Endothelial cell (in vitro differentiated cells): ENCODE measurements at regions not wholly inside any gene's neighbourhood (a gene's known extent, or its start where the extent isn't known, plus 50 kb on each side); places are given as distances from the start of the nearest gene placed in this dataset.

Source experiments
- DNase-seq: peaks from one replicate; pipeline ENCODE4 v3.0.0; 2021; ENCODE audit warnings: low spot score
- H3K27ac Mint-ChIP-seq: one replicate; pipeline ENCODE4 v1.8.0; 2021; ENCODE audit warnings: mixed read lengths, inconsistent platforms; ENCODE audit not compliant: unreplicated experiment
- H3K27me3 Mint-ChIP-seq: one replicate; pipeline ENCODE4 v1.8.0; 2021; ENCODE audit warnings: mild to moderate bottlenecking, moderate library complexity, mixed read lengths, inconsistent platforms; ENCODE audit not compliant: unreplicated experiment
- H3K36me3 Mint-ChIP-seq: one replicate; pipeline ENCODE4 v1.8.0; 2021; ENCODE audit warnings: mild to moderate bottlenecking, low read depth, mixed read lengths, inconsistent platforms; ENCODE audit not compliant: unreplicated experiment
- H3K4me1 Mint-ChIP-seq: one replicate; pipeline ENCODE4 v1.8.0; 2021; ENCODE audit warnings: mild to moderate bottlenecking, mixed read lengths, inconsistent platforms; ENCODE audit not compliant: unreplicated experiment
- H3K4me3 Mint-ChIP-seq: one replicate; pipeline ENCODE4 v1.8.0; 2021; ENCODE audit warnings: mild to moderate bottlenecking, mixed read lengths, inconsistent platforms; ENCODE audit not compliant: unreplicated experiment
- H3K9me3 Mint-ChIP-seq: one replicate; pipeline ENCODE4 v1.8.0; 2021; ENCODE audit warnings: mixed read lengths, inconsistent platforms; ENCODE audit not compliant: unreplicated experiment
- TF ChIP-seq, protein P1 (sequence below): fragments of 200-600 bp; sonication (generic); IDR thresholded peaks from one replicate; pipeline ENCODE4 v1.5.0; 2021; ENCODE audit warnings: antibody characterized with exemption; ENCODE audit not compliant: unreplicated experiment

DNA sequence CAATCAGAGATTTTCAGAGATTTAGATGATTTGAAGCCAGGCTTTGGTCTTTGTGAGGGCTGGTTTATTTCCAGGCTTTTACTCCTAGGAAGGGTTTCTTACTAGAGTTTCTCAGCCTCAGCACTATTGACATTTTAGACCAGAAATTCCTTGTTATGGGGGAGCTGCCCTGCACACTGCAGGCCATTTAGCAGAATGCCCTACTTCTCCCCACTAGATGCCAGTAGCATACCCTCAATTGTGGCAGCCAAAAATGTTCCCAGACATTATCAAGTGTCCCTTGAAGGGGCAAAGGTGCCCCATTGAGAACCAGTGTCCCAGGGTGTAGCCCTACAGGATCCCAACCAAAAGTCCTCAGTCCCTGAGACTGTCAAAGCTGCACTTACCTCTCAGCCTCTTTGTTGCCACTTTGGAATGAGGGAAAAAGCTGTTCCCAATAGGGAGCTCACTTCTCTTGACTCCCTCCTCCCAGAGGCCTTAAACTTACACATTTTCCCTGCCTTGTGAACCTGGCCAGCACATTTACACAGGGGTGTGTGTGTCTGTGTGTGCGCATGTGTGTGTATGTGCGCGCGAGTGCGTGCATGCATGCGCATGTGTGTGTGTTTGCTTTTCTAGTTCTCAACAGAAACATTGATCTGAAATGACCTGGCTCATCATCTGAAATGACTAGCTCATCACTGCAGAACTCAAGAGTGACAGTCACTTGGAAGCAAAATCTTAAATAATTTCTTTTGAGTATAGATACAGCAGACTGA lies 231.4 kb downstream of the QDPR start:
- no peak overlapping the region for H3K27ac Mint-ChIP-seq

DNA sequence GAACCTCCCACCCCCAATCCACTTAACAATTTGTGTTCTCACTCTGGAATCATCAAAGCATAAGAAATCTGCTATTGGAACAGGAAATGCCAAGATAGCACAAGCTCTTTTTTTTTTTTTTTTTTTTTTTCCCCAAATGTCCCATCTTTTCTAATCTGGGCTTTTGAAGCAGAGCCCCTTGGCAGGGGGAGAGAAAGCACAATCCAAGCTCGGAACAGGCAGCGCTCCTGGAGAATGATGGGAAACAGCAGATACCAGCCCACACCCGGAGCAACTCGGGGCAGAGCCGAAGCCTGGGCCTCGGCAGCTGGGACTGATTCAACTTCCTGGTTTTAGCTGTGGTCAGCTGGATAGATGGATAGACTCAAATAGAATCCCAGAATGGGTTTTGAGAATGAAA lies 235.1 kb downstream of the QDPR start:
- H3K27me3 Mint-ChIP-seq, result no peaks in the 10 kb centered on the region
- H3K9me3 Mint-ChIP-seq, result no peaks in the 10 kb centered on the region
- no peak for DNase-seq
- TF ChIP-seq, protein P1, sequence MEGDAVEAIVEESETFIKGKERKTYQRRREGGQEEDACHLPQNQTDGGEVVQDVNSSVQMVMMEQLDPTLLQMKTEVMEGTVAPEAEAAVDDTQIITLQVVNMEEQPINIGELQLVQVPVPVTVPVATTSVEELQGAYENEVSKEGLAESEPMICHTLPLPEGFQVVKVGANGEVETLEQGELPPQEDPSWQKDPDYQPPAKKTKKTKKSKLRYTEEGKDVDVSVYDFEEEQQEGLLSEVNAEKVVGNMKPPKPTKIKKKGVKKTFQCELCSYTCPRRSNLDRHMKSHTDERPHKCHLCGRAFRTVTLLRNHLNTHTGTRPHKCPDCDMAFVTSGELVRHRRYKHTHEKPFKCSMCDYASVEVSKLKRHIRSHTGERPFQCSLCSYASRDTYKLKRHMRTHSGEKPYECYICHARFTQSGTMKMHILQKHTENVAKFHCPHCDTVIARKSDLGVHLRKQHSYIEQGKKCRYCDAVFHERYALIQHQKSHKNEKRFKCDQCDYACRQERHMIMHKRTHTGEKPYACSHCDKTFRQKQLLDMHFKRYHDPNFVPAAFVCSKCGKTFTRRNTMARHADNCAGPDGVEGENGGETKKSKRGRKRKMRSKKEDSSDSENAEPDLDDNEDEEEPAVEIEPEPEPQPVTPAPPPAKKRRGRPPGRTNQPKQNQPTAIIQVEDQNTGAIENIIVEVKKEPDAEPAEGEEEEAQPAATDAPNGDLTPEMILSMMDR, result no peak
- no peaks in the 10 kb centered on the region for H3K4me1 Mint-ChIP-seq
- no peaks in the 10 kb centered on the region for H3K36me3 Mint-ChIP-seq
- no peak overlapping the region for H3K4me3 Mint-ChIP-seq
- H3K27ac Mint-ChIP-seq, result no peak overlapping the region

More for the DNA sequence above, 231.4 kb downstream of the QDPR start:
- no peaks in the 10 kb centered on the region for H3K36me3 Mint-ChIP-seq
- no peaks in the 10 kb centered on the region for H3K4me1 Mint-ChIP-seq
- DNase-seq, result no peak
- H3K9me3 Mint-ChIP-seq, result no peaks in the 10 kb centered on the region
- no peaks in the 10 kb centered on the region for H3K27me3 Mint-ChIP-seq
- H3K4me3 Mint-ChIP-seq, result no peak overlapping the region
- TF ChIP-seq, protein P1, result no peak

DNA sequence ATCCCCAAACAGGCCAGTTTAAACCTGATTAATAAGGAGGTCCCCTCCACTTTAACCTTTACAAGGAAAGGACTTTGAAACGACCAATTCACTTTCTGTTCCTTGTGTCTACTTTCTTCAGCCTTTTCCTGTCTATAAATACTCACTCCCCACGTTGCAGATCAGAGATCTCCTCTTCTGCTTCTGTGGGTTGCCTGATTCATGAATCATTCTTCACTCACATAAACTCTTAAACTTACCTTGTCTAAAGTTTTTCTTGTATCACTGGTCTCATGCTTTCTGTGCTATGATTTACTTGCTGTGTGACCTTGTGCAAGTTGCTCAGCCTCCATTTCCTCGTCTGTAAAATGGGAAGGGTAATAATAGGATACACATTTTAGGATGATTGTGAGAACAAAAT lies 236.1 kb downstream of the QDPR start:
- Mint-ChIP-seq H3K27ac (no peak overlapping the region), H3K4me3 (no peak overlapping the region), H3K4me1 (no peaks in the 10 kb centered on the region), H3K36me3 (no peaks in the 10 kb centered on the region), H3K9me3 (no peaks in the 10 kb centered on the region), H3K27me3 (no peaks in the 10 kb centered on the region)
- TF ChIP-seq, protein P1, result no peak
- DNase-seq, result no peak

DNA sequence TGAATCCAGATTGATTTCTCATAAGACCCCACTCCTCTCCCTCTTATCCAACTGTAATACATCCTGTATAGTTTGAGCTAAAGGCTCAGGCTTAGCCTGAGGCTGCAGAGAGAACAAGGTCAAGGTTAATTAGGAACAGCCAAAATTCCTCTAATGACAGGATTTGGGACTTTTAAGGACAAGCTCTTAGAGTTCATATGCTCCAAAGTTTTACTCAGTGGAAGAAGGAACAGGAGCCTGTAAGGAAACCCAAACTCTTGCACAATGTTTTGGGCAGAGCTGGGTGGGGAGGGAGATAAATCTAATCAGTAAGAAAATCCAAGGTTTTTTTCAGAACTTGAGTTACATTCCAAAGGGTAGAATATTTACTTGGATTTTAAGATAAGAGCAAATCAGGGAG lies 238.8 kb downstream of the QDPR start:
- Mint-ChIP-seq H3K4me3 (no peak overlapping the region), H3K4me1 (no peaks in the 10 kb centered on the region), H3K36me3 (no peaks in the 10 kb centered on the region), H3K9me3 (no peaks in the 10 kb centered on the region), H3K27me3 (peaks cover 10% of the 10 kb centered on the region), H3K27ac (no peak overlapping the region)
- TF ChIP-seq, protein P1, result no peak
- DNase-seq, result no peak

DNA sequence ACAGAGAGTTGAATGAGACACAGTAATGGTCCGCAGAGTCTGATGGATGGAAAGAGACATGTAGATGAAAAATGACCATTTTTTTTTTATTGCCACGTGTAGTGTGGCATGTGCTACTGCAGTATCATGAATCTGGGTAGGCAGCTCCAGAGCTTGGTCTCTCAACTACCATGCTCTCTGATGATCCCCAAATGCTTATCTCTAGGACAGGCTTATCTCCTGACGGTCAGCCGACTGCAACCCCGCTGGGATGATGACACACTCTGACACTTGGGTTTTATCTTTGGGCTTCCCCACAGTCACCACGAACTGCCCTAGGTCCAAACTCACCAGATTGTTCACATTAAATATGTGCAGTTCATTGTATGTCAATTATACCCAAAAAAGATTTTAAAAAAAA lies 239.7 kb downstream of the QDPR start:
- no peak for DNase-seq
- H3K27ac Mint-ChIP-seq, result no peak overlapping the region
- TF ChIP-seq, protein P1, result no peak
- no peaks in the 10 kb centered on the region for H3K36me3 Mint-ChIP-seq
- no peaks in the 10 kb centered on the region for H3K9me3 Mint-ChIP-seq
- H3K4me3 Mint-ChIP-seq, result no peak overlapping the region
- peaks cover 10% of the 10 kb centered on the region for H3K27me3 Mint-ChIP-seq
- no peaks in the 10 kb centered on the region for H3K4me1 Mint-ChIP-seq
